ENCODE measurements at regions not wholly inside any gene's neighbourhood (a gene's known extent, or its start where the extent isn't known, plus 50 kb on each side); places are given as distances from the start of the nearest gene placed in this dataset.

GRCh38 chr2:18084376-18084775, 205.9 kb downstream of the KCNS3 start:
- CTCF ChIA-PET: no interaction called here
- Histone ChIP-seq H3K4me3 (replicated peaks in 1 of 3; ENCODE audit: insufficient read depth in 1 of 3, low read depth in 1 of 3, low read length in 3 of 3) (no peak overlapping the region), H3K9ac (replicated peaks; ENCODE audit: extremely low read depth, insufficient read depth, low read length) (no peak overlapping the region), H3K4me2 (ENCODE audit: insufficient read depth, low read length) (no peak overlapping the region), H3K9me3 (replicated peaks; ENCODE audit: control insufficient read depth, insufficient read depth, low read length) (no peaks in the 10 kb centered on the region), H4K20me1 (replicated peaks; ENCODE audit: control insufficient read depth, extremely low read depth, insufficient read depth, low read length) (no peaks in the 10 kb centered on the region), H3K4me1 (ENCODE audit: control insufficient read depth, extremely low read depth, insufficient read depth, low read length) (no peaks in the 10 kb centered on the region), H3K27me3 (ENCODE audit: control insufficient read depth in 2 of 2, insufficient read depth in 2 of 2, low read length in 2 of 2) (no peaks in the 10 kb centered on the region), H3K9me1 (replicated peaks; ENCODE audit: control insufficient read depth, extremely low read depth, insufficient read depth, low read length) (no peaks in the 10 kb centered on the region), H3K36me3 (ENCODE audit: control insufficient read depth in 2 of 2, extremely low read depth in 1 of 2, insufficient read depth in 2 of 2, low read length in 2 of 2) (no peaks in the 10 kb centered on the region), H3K79me2 (ENCODE audit: control insufficient read depth, insufficient read depth, low read length) (no peaks in the 10 kb centered on the region), H2AFZ (ENCODE audit: low read depth, low read length) (no peak overlapping the region), H3K27ac (ENCODE audit: insufficient read depth, low read depth, low read length) (no peak overlapping the region)
- no TSS peak for BruUV-seq (replicated peaks)
- TF ChIP-seq CTCF (IDR thresholded peaks at IDR 0.05; ENCODE audit: extremely low read depth in 1 of 2, insufficient read depth in 1 of 2, low read depth in 1 of 2, low read length in 2 of 2) (no peak), GATA2 (IDR thresholded peaks at IDR 0.05; ENCODE audit: insufficient read depth, insufficient read length, low read depth, low read length) (no peak), POLR2A (IDR thresholded peaks at IDR 0.05; ENCODE audit: low read depth, low read length) (no peak), POLR2AphosphoS5 (IDR thresholded peaks at IDR 0.05; ENCODE audit: insufficient read depth, low read depth, low read length) (no peak), EZH2 (IDR thresholded peaks at IDR 0.05; ENCODE audit: borderline replicate concordance, low read depth, low read length, severe bottlenecking) (no peak), MYC (IDR thresholded peaks at IDR 0.05; ENCODE audit: low read depth, low read length) (no peak), JUN (IDR thresholded peaks at IDR 0.05; ENCODE audit: borderline replicate concordance, insufficient read depth, insufficient read length, low read depth) (no peak)
- DNase-seq (ENCODE audit: low read depth, low spot score): no peak
- intact Hi-C loops (cut with micrococcal nuclease) (no loop called here), dilution Hi-C loops (cut with MboI; ENCODE audit: extremely low pct_ligation_motif_present, low sequenced_read_pairs) (no loop called here)
- POLR2A ChIA-PET: no interaction called here
- no peak for FAIRE-seq

- Histone ChIP-seq H3K9me1 (replicated peaks; ENCODE audit: control insufficient read depth, extremely low read depth, insufficient read depth, low read length) (no peaks in the 10 kb centered on the region), H3K27me3 (ENCODE audit: control insufficient read depth in 2 of 2, insufficient read depth in 2 of 2, low read length in 2 of 2) (no peaks in the 10 kb centered on the region), H2AFZ (ENCODE audit: low read depth, low read length) (no peak overlapping the region), H4K20me1 (replicated peaks; ENCODE audit: control insufficient read depth, extremely low read depth, insufficient read depth, low read length) (no peaks in the 10 kb centered on the region), H3K36me3 (ENCODE audit: control insufficient read depth in 2 of 2, extremely low read depth in 1 of 2, insufficient read depth in 2 of 2, low read length in 2 of 2) (no peaks in the 10 kb centered on the region), H3K4me3 (replicated peaks in 1 of 3; ENCODE audit: insufficient read depth in 1 of 3, low read depth in 1 of 3, low read length in 3 of 3) (no peak overlapping the region), H3K27ac (ENCODE audit: insufficient read depth, low read depth, low read length) (no peak overlapping the region), H3K9ac (replicated peaks; ENCODE audit: extremely low read depth, insufficient read depth, low read length) (no peak overlapping the region), H3K4me2 (ENCODE audit: insufficient read depth, low read length) (no peak overlapping the region), H3K79me2 (ENCODE audit: control insufficient read depth, insufficient read depth, low read length) (no peaks in the 10 kb centered on the region), H3K9me3 (replicated peaks; ENCODE audit: control insufficient read depth, insufficient read depth, low read length) (no peaks in the 10 kb centered on the region), H3K4me1 (ENCODE audit: control insufficient read depth, extremely low read depth, insufficient read depth, low read length) (no peaks in the 10 kb centered on the region)
- DNase-seq (ENCODE audit: low read depth, low spot score) (no peak), FAIRE-seq (no peak)
- CTCF ChIA-PET: no interaction called here
- POLR2A ChIA-PET: no interaction called here
- intact Hi-C loops (cut with micrococcal nuclease) (no loop called here), dilution Hi-C loops (cut with MboI; ENCODE audit: extremely low pct_ligation_motif_present, low sequenced_read_pairs) (no loop called here)
- TF ChIP-seq MAX (IDR thresholded peaks at IDR 0.05; ENCODE audit: insufficient read depth, insufficient read length) (no peak), CTCF (IDR thresholded peaks at IDR 0.05; ENCODE audit: extremely low read depth in 1 of 2, insufficient read depth in 1 of 2, low read depth in 1 of 2, low read length in 2 of 2) (no peak), GATA2 (IDR thresholded peaks at IDR 0.05; ENCODE audit: insufficient read depth, insufficient read length, low read depth, low read length) (no peak), POLR2AphosphoS5 (IDR thresholded peaks at IDR 0.05; ENCODE audit: insufficient read depth, low read depth, low read length) (no peak), JUN (IDR thresholded peaks at IDR 0.05; ENCODE audit: borderline replicate concordance, insufficient read depth, insufficient read length, low read depth) (no peak), EZH2 (IDR thresholded peaks at IDR 0.05; ENCODE audit: borderline replicate concordance, low read depth, low read length, severe bottlenecking) (no peak), POLR2A (IDR thresholded peaks at IDR 0.05; ENCODE audit: low read depth, low read length) (no peak), MYC (IDR thresholded peaks at IDR 0.05; ENCODE audit: low read depth, low read length) (no peak), FOS (IDR thresholded peaks at IDR 0.05; ENCODE audit: borderline replicate concordance, insufficient read depth, low read length) (no peak)
- BruUV-seq (replicated peaks): no TSS peak
Measured at GRCh38 chr2:18083806-18084205, 205.3 kb downstream of the KCNS3 start.

Data from endothelial cell of umbilical vein (primary cell).